PC-9 (cell line): ENCODE measurements at regions not wholly inside any gene's neighbourhood (a gene's known extent, or its start where the extent isn't known, plus 50 kb on each side); places are given as distances from the start of the nearest gene placed in this dataset.

ENCODE experiments used
- EZH2 ChIP-seq: fragments of 200-600 bp; sonication (generic); IDR thresholded peaks from 2 replicates; pipeline ENCODE4 v1.8.0; 2017; ENCODE audit warnings: antibody characterized with exemption, low read depth
- TF ChIP-seq, protein P1 (sequence below): fragments of 200-600 bp; sonication (generic); conservative IDR thresholded peaks from 2 replicates; pipeline ENCODE4 v1.6.1; 2017; ENCODE audit warnings: mixed run types, antibody characterized with exemption, mild to moderate bottlenecking, moderate library complexity

DNA sequence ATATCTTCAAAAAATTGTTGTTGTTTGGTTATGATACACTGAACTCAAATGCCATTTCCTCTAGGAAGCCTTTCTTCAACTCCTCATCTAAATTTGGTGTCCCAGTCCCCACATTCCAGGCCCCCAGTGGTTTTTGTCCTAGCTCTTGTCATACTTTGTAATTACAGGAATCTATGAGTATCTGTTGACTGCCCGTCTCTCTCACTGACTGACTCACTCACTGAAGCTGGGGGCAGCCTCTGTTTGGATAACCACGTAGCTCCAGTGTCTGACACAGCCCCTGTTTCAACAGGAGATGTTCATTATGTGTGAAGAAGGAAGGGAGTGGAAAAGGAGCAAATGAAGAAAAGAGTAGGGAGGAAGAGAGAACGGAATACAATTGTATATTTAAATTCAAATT, 284.1 kb upstream of the TENM3 start:
- TF ChIP-seq, protein P1, sequence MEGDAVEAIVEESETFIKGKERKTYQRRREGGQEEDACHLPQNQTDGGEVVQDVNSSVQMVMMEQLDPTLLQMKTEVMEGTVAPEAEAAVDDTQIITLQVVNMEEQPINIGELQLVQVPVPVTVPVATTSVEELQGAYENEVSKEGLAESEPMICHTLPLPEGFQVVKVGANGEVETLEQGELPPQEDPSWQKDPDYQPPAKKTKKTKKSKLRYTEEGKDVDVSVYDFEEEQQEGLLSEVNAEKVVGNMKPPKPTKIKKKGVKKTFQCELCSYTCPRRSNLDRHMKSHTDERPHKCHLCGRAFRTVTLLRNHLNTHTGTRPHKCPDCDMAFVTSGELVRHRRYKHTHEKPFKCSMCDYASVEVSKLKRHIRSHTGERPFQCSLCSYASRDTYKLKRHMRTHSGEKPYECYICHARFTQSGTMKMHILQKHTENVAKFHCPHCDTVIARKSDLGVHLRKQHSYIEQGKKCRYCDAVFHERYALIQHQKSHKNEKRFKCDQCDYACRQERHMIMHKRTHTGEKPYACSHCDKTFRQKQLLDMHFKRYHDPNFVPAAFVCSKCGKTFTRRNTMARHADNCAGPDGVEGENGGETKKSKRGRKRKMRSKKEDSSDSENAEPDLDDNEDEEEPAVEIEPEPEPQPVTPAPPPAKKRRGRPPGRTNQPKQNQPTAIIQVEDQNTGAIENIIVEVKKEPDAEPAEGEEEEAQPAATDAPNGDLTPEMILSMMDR, result no peak
- no peak for TF ChIP-seq EZH2
